ENCODE measurements at regions not wholly inside any gene's neighbourhood (a gene's known extent, or its start where the extent isn't known, plus 50 kb on each side); places are given as distances from the start of the nearest gene placed in this dataset.

DNA sequence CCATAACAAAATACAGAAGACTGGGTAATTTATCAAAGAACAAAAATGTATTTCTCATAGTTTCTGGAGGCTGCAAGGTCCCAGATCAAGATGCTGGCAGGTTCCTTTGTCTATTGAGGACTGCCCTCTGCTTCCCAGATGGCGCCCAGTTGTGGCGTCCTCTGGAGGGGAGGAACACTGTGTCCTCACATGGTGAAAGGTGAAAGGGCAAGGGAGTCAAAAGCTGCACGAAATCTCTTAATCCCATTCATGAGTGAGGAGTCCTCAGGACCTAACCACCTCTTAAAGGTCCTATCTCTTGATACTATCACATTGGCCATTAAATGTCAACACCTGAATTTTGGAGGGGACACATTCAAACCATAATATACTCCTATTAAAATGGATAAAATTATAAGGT, 79.3 kb upstream of the IRF2BP2 start:
- no peak for DNase-seq (ENCODE audit: low read depth)
- TF ChIP-seq, protein P1, sequence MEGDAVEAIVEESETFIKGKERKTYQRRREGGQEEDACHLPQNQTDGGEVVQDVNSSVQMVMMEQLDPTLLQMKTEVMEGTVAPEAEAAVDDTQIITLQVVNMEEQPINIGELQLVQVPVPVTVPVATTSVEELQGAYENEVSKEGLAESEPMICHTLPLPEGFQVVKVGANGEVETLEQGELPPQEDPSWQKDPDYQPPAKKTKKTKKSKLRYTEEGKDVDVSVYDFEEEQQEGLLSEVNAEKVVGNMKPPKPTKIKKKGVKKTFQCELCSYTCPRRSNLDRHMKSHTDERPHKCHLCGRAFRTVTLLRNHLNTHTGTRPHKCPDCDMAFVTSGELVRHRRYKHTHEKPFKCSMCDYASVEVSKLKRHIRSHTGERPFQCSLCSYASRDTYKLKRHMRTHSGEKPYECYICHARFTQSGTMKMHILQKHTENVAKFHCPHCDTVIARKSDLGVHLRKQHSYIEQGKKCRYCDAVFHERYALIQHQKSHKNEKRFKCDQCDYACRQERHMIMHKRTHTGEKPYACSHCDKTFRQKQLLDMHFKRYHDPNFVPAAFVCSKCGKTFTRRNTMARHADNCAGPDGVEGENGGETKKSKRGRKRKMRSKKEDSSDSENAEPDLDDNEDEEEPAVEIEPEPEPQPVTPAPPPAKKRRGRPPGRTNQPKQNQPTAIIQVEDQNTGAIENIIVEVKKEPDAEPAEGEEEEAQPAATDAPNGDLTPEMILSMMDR (IDR thresholded peaks at IDR 0.05; ENCODE audit: low read length, missing control alignments): no peak
- no peak overlapping the region for H3K4me3 ChIP-seq (replicated peaks; ENCODE audit: low read depth, low read length)

DNA sequence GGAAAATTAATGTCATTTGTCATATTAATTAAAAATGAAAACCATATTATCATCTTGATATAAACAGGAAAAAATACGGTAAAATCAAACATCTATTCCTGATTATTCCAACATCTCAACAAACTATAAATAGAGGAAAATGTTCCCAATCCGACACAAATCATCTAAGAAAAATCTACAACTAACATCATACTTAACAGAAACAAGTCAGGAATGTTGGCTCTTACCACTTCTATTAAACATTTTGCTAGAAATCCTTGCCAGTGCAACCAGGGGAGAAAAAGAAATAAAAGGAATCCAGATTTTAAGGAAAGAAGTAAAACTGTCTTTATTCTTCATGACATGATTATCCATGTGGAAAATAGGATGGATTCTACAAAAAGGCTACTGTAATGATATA, 77.0 kb upstream of the IRF2BP2 start:
- no peak overlapping the region for H3K4me3 ChIP-seq (replicated peaks; ENCODE audit: low read depth, low read length)
- no peak for DNase-seq (ENCODE audit: low read depth)
- TF ChIP-seq, protein P1 (IDR thresholded peaks at IDR 0.05; ENCODE audit: low read length, missing control alignments): no peak

GRCh38 chr1:234686035-234686434, 76.1 kb upstream of the IRF2BP2 start:
- TF ChIP-seq, protein P1 (IDR thresholded peaks at IDR 0.05; ENCODE audit: low read length, missing control alignments): no peak
- no peak for DNase-seq (ENCODE audit: low read depth)
- no peak overlapping the region for H3K4me3 ChIP-seq (replicated peaks; ENCODE audit: low read depth, low read length)

DNA sequence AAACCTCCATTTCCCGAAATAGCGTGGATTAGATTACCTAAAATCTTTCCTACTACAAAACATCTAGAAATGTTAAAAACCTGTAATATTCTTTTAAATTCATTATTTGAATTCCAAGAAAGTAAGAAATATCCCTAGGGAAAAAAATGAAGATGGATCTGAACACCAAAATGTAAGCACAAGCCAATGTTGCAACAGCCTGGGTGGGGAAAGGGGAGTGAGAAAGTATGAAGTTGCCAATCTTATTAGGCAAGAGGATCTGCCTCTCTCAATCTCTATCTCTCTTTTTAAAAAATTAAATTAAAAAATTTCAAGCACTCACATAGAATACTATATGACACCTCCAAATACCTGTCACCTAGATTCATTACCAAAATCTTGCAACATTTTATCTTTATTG, 74.9 kb upstream of the IRF2BP2 start:
- TF ChIP-seq, protein P1 (IDR thresholded peaks at IDR 0.05; ENCODE audit: low read length, missing control alignments): no peak

DNA sequence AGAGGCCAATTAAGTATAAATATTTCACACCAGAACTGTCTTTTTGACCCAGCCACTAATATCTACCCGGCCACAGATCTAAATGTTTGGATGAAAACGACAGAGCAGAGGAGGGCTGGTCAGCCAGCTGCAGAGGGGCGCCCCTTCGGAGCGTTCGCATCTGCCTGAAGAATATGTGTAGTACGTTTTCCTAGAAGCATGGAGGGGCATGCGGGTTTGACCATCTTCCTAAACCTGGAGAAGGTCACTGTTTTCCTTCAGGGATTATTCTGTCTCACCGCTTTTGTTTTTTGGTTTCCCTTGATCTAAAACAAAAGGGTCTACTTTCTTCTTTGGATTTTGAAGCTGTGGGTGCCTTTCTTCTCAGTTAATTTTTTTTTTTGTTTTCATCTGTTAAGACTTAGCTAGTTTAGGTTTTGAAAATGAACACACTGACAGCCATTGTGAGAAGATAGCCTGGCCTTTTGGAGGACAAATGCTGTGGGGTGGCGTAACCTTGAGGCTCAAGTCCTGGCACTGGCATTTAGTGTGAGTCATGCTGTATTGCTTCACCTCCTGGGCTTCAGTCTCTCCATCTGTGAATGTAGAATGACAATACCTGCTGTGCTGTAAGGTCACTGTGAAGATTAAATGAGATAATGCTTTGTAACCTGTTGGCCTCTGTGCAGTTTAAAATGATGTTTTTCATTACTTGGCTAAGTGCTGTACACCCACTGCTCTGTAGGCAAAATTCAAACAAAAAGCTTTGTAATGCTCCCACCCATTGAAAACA, 74.1 kb upstream of the IRF2BP2 start:
- DNase-seq (ENCODE audit: low read depth): peak; percentile 88
- TF ChIP-seq, protein P1 (IDR thresholded peaks at IDR 0.05; ENCODE audit: low read length, missing control alignments): no peak
- H3K4me3 ChIP-seq (replicated peaks; ENCODE audit: low read depth, low read length): no peak overlapping the region

More for the DNA sequence above, 74.9 kb upstream of the IRF2BP2 start:
- no peak overlapping the region for H3K4me3 ChIP-seq (replicated peaks; ENCODE audit: low read depth, low read length)
- peak; percentile 29 for DNase-seq (ENCODE audit: low read depth)

GRCh38 chr1:234683127-234683860, 73.3 kb upstream of the IRF2BP2 start:
- TF ChIP-seq, protein P1 (IDR thresholded peaks at IDR 0.05; ENCODE audit: low read length, missing control alignments): no peak
- no peak overlapping the region for H3K4me3 ChIP-seq (replicated peaks; ENCODE audit: low read depth, low read length)
- no peak for DNase-seq (ENCODE audit: low read depth)
